Gastrocnemius medialis (tissue), 4 donors: ENCODE measurements at regions not wholly inside any gene's neighbourhood (a gene's known extent, or its start where the extent isn't known, plus 50 kb on each side); places are given as distances from the start of the nearest gene placed in this dataset.

ENCODE experiments used
- CTCF ChIP-seq, 5 experiments: fragments of 450-650 bp in 3 of 5; fragments of 200-600 bp in 2 of 5; sonication (generic) in 2 of 5; IDR thresholded peaks in 4 of 5; conservative IDR thresholded peaks in 1 of 5; 1 replicate in 4 of 5; 2 replicates in 1 of 5; pipeline ENCODE4 v1.5.1; 2016 to 2019; ENCODE audit warnings: antibody characterized with exemption in 5 of 5, mild to moderate bottlenecking in 3 of 5, moderate library complexity in 3 of 5
- POLR2A ChIP-seq, 2 donors: fragments of 450-650 bp; IDR thresholded peaks; one replicate each; pipeline ENCODE4 v1.6.1; 2017; ENCODE audit warnings: antibody characterized with exemption in 2 of 2, mild to moderate bottlenecking in 2 of 2, moderate library complexity in 2 of 2

- TF ChIP-seq CTCF (IDR thresholded peaks at IDR 0.05 in 4 of 5, conservative IDR thresholded peaks at IDR 0.05 in 1 of 5): no peak
- no peak for TF ChIP-seq POLR2A (IDR thresholded peaks at IDR 0.05)
Observed at GRCh38 chr9:105883847-105884246, 189.5 kb downstream of the TMEM38B start.
